K562 (cell line): ENCODE measurements at regions not wholly inside any gene's neighbourhood (a gene's known extent, or its start where the extent isn't known, plus 50 kb on each side); places are given as distances from the start of the nearest gene placed in this dataset.

Source experiments
- ATAC-seq: fragments of 200-7000 bp; cut with Tn5 transposase; 3 replicates; pipeline ENCODE4 v1.9.1; 2020; ENCODE audit warnings: moderate library complexity
- BruUV-seq: library from RNA; stranded (reverse); fragments of 400-500 nt; replicated peaks from 2 replicates; lab custom pipeline; 2021; lab: Mats Ljungman, UMichigan
- CTCF ChIA-PET: fragments of 300-600 bp; formaldehyde crosslinking; extraction: SDS; loops from one replicate; lab custom pipeline; 2021; ENCODE audit warnings: low intra/inter-chr PET ratio; lab: Yijun Ruan, JAX
- POLR2A ChIA-PET: fragments of 300-600, 350-650 bp; sonication (Branson Sonifier 250); formaldehyde crosslinking; extraction: SDS; loops from one replicate; lab custom pipeline; 2021; ENCODE audit warnings: antibody characterized with exemption, inconsistent platforms; lab: Yijun Ruan, JAX
- DNase-seq, 4 experiments: peaks; one replicate each; pipeline versions ENCODE4 v3.0.0 to v3.0.0-alpha.2; 2011 to 2018; ENCODE audit warnings: low spot score in 3 of 4, mixed read lengths in 3 of 4; ENCODE audit errors: extremely low read depth in 1 of 4
- FAIRE-seq: peaks from 2 replicates; lab custom pipeline; 2011; peaks lifted over from hg19 to GRCh38; lab: Jason Lieb, UNC
- H2AFZ ChIP-seq: 2 replicates; pipeline ENCODE4 v1.6.0; 2011; ENCODE audit warnings: low read depth, low read length, control low read depth, inconsistent platforms
- H3K27ac ChIP-seq: fragments of 200-600 bp; 3 replicates; pipeline ENCODE4 v1.8.0; 2011; ENCODE audit warnings: low read depth, mild to moderate bottlenecking, control low read depth, inconsistent platforms, low read length, moderate library complexity, mixed read lengths; ENCODE audit errors: extremely low read depth
- H3K27me3 ChIP-seq, 2 experiments: fragments of 300-600 bp in 1 of 2; 2 replicates in 1 of 2; 3 replicates in 1 of 2; pipeline versions ENCODE4 v1.6.0 to v1.8.0; 2011; ENCODE audit warnings: inconsistent platforms in 2 of 2, low read length in 2 of 2, mild to moderate bottlenecking in 1 of 2, mixed read lengths in 1 of 2, moderate library complexity in 1 of 2; ENCODE audit not compliant: control insufficient read depth in 2 of 2, insufficient read depth in 2 of 2
- H3K36me3 ChIP-seq: fragments of 300-600 bp; 3 replicates; pipeline ENCODE4 v1.8.0; 2011; ENCODE audit warnings: mild to moderate bottlenecking, low read length, inconsistent platforms; ENCODE audit not compliant: control insufficient read depth, insufficient read depth
- H3K4me1 ChIP-seq, 2 experiments: fragments of 200-600 bp in 1 of 2; replicated peaks in 1 of 2; 2 replicates in 1 of 2; 3 replicates in 1 of 2; pipeline versions ENCODE4 v1.5.1 to v1.8.0; 2011; ENCODE audit warnings: inconsistent platforms in 2 of 2, low read length in 2 of 2, mild to moderate bottlenecking in 1 of 2, mixed read lengths in 1 of 2, moderate library complexity in 1 of 2; ENCODE audit not compliant: control insufficient read depth in 2 of 2, insufficient read depth in 2 of 2
- H3K4me2 ChIP-seq: 2 replicates; pipeline ENCODE4 v1.6.1; 2011; ENCODE audit warnings: low read length, control low read depth, inconsistent platforms, mixed read lengths; ENCODE audit not compliant: insufficient read depth
- H3K4me3 ChIP-seq: fragments of 200-600 bp; sonication (generic), shearing (Covaris generic); 2 replicates; pipeline ENCODE4 v1.5.1; 2016; ENCODE audit warnings: control low read depth, inconsistent platforms
- H3K79me2 ChIP-seq: fragments of 200-600 bp; 3 replicates; pipeline ENCODE4 v1.8.0; 2011; ENCODE audit warnings: low read length, inconsistent platforms; ENCODE audit not compliant: control insufficient read depth, insufficient read depth
- H3K9ac ChIP-seq, 2 experiments: 2 replicates each; pipeline versions ENCODE4 v1.6.0 to v1.6.1; 2011; ENCODE audit warnings: low read depth in 2 of 2, low read length in 2 of 2, control low read depth in 1 of 2, inconsistent platforms in 1 of 2, mild to moderate bottlenecking in 1 of 2, mixed read lengths in 1 of 2; ENCODE audit not compliant: insufficient read depth in 1 of 2
- H3K9me1 ChIP-seq: one replicate; pipeline ENCODE4 v1.6.0; 2011; ENCODE audit warnings: inconsistent platforms, mild to moderate bottlenecking, low read length, moderate library complexity; ENCODE audit not compliant: control insufficient read depth, insufficient read depth
- H3K9me3 ChIP-seq: replicated peaks from 2 replicates; pipeline ENCODE4 v1.5.1; 2011; ENCODE audit warnings: low read depth, low read length, inconsistent platforms; ENCODE audit not compliant: control insufficient read depth, insufficient read depth
- H4K20me1 ChIP-seq: replicated peaks from 2 replicates; pipeline ENCODE4 v1.6.1; 2011; ENCODE audit warnings: low read length, inconsistent platforms, mixed read lengths; ENCODE audit not compliant: control insufficient read depth, insufficient read depth
- CLOCK ChIP-seq: fragments of 250-450 bp; sonication (Bioruptor Pico); IDR thresholded peaks from 2 replicates; pipeline ENCODE4 v1.4.0; 2020; ENCODE audit warnings: mild to moderate bottlenecking, moderate library complexity, borderline replicate concordance
- FOXK1 ChIP-seq: sonication (generic); formaldehyde crosslinking; IDR thresholded peaks from 2 replicates; pipeline ENCODE4 v1.8.0; 2022; ENCODE audit warnings: missing genetic modification reagents, mild to moderate bottlenecking, borderline replicate concordance
- NFRKB ChIP-seq: fragments of 450-650 bp; IDR thresholded peaks from 2 replicates; pipeline ENCODE4 v1.6.1; 2016; ENCODE audit warnings: low read depth
- PPARD ChIP-seq: fragments of 250-450 bp; sonication (Bioruptor Pico); IDR thresholded peaks from 2 replicates; pipeline ENCODE4 v1.8.0; 2022; ENCODE audit warnings: inconsistent platforms, mild to moderate bottlenecking, moderate library complexity
- TEAD1 ChIP-seq, 2 experiments: fragments of 450-650 bp in 1 of 2; sonication (generic) in 1 of 2; formaldehyde crosslinking; IDR thresholded peaks; 2 replicates each; pipeline versions ENCODE4 v1.4.0 to v1.8.0; 2020 to 2022; ENCODE audit warnings: mild to moderate bottlenecking in 2 of 2, missing genetic modification reagents in 1 of 2
- ZNF274 ChIP-seq: IDR thresholded peaks from 2 replicates; pipeline ENCODE4 v1.6.1; 2011; ENCODE audit warnings: low read depth, mild to moderate bottlenecking, low read length, moderate library complexity, borderline replicate concordance
- WGBS: fragments of 100-300 bp; shearing (Covaris generic); methylation state at CpG from one replicate; pipeline ENCODE4 v1.1.6; 2016; ENCODE audit warnings: low coverage, mixed read lengths; ENCODE audit not compliant: insufficient coverage; ENCODE audit errors: missing lambda C conversion rate; 5-methylcytosine and 5-hydroxymethylcytosine counted together
- in situ Hi-C: fragments of 300-500 bp; cut with MboI; formaldehyde crosslinking; loops from 4 replicates; pipeline ENCODE4 v1.15.0; 2018; ENCODE audit warnings: inconsistent platforms, mixed read lengths
- intact Hi-C: fragments of 100-400 bp; cut with micrococcal nuclease; formaldehyde crosslinking; loops from 2 replicates; pipeline ENCODE4 v1.14.2; 2022

GRCh38 chr5:174343826-174344225 is 298.3 kb downstream of the NSG2 start:
- no peak overlapping the region for H2AFZ ChIP-seq
- FAIRE-seq (no peak), DNase-seq (no peak), ATAC-seq (no peak)
- POLR2A ChIA-PET = interaction anchor here (1.5 kb wide), 1 partner anchor 9 kb away, joined by 4 read pairs; no protein-coding TSS in a partner anchor
- no peaks in the 10 kb centered on the region for H3K9me1 ChIP-seq
- CTCF ChIA-PET = no interaction called here
- H3K4me3 ChIP-seq = no peak overlapping the region
- BruUV-seq = no TSS peak
- no peak overlapping the region for H3K4me2 ChIP-seq
- H3K9ac ChIP-seq = no peak overlapping the region
- intact Hi-C loops = no loop called here
- WGBS = 0% methylated on average over 7 of the region's 7 CpGs
- H4K20me1 ChIP-seq = no peaks in the 10 kb centered on the region; the same call in none of the 2 replicates
- no peaks in the 10 kb centered on the region for H3K9me3 ChIP-seq
- in situ Hi-C loops = no loop called here
- peaks cover 7 to 32% of the 10 kb centered on the region in 2 experiments; a peak in 4 of 5 replicates for H3K27me3 ChIP-seq
- no peak overlapping the region for H3K27ac ChIP-seq
- no peaks in the 10 kb centered on the region for H3K4me1 ChIP-seq
- no peaks in the 10 kb centered on the region for H3K79me2 ChIP-seq
- TF ChIP-seq CLOCK (CRISPR knock-in tag) (no peak), TEAD1 (CRISPR knock-in tag; IDR thresholded peaks at IDR 0.05) (no peak)
- H3K36me3 ChIP-seq = no peaks in the 10 kb centered on the region

- no peak overlapping the region for H3K9ac ChIP-seq
- DNase-seq = no peak
- H3K4me1 ChIP-seq = no peaks in the 10 kb centered on the region
- H3K9me1 ChIP-seq = no peaks in the 10 kb centered on the region
- no peaks in the 10 kb centered on the region for H3K36me3 ChIP-seq
- H3K79me2 ChIP-seq = no peaks in the 10 kb centered on the region
- peaks cover 7 to 27% of the 10 kb centered on the region in 2 experiments; a peak in 4 of 5 replicates for H3K27me3 ChIP-seq
- ChIA-PET CTCF (no interaction called here), POLR2A (interaction anchor here (1.5 kb wide), 1 partner anchor 10 kb away, joined by 4 read pairs; no protein-coding TSS in a partner anchor)
- 2% methylated on average over 4 of the region's 4 CpGs for WGBS
- TF ChIP-seq CLOCK (CRISPR knock-in tag) (no peak), FOXK1 (CRISPR knock-in tag) (no peak), NFRKB (no peak), PPARD (CRISPR knock-in tag) (no peak), ZNF274 (no peak)
- BruUV-seq = no TSS peak
- H3K27ac ChIP-seq = no peak overlapping the region
- H3K4me3 ChIP-seq = no peak overlapping the region
- no peaks in the 10 kb centered on the region for H3K9me3 ChIP-seq
- no peaks in the 10 kb centered on the region; the same call in 1 of the 2 replicates for H4K20me1 ChIP-seq
- no peak for FAIRE-seq
- intact Hi-C loops (no loop called here), in situ Hi-C loops (no loop called here)
- ATAC-seq = no peak
- no peak overlapping the region for H3K4me2 ChIP-seq
- no peak overlapping the region for H2AFZ ChIP-seq
Measured at GRCh38 chr5:174344335-174344734, 298.8 kb downstream of the NSG2 start.
